ENCODE measurements at regions not wholly inside any gene's neighbourhood (a gene's known extent, or its start where the extent isn't known, plus 50 kb on each side); places are given as distances from the start of the nearest gene placed in this dataset.
A peak's percentile ranks its signal among the peaks of the same experiment; 100 is the strongest.
"Not testable (repeated sequence)": the region's sequence is repeated elsewhere in the genome, so short reads cannot be mapped to it uniquely, and the experiment has no call there.

GRCh38 chr5:157976429-157976828 is 117.5 kb upstream of the CLINT1 start:
- Histone ChIP-seq H3K36me3 (ENCODE audit: control insufficient read depth, insufficient read depth, low read length) (no peaks in the 10 kb centered on the region), H3K9me3 (replicated peaks; ENCODE audit: control insufficient read depth, low read depth, low read length) (no peaks in the 10 kb centered on the region), H3K4me1 (ENCODE audit: control insufficient read depth, insufficient read depth, low read length) (peaks cover 3% of the 10 kb centered on the region), H3K4me3 (ENCODE audit: low read length) (no peak overlapping the region), H3K27ac (ENCODE audit: low read length) (no peak overlapping the region), H3K27me3 (ENCODE audit: control insufficient read depth, insufficient read depth, low read length) (no peaks in the 10 kb centered on the region)
- DNase-seq: no peak

DNA sequence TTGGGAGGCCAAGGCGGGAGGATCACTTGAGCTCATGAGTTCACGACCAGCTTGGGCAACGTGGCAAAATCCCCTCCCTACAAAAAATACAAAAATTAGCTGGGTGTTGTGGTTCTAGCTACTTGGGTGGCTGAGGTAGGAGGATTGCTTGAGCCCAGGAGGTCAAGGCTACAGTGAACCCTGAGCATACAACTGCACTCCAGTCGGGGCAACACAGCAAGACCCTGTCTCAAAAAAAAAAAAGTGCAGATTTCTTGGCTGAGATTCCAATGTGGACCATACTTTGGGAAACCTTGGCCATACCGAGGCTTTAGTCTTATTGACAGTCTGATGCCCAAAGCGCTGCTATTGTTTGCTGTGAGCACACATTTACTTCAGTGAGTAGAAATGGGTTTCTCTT is 113.6 kb upstream of the CLINT1 start:
- whole genome bisulfite sequencing (ENCODE audit: insufficient coverage): no CpG with 5 or more reads among the region's 6 CpGs
- no peak overlapping the region for H3K27ac ChIP-seq (ENCODE audit: low read length)
- H3K9me3 ChIP-seq (replicated peaks; ENCODE audit: control insufficient read depth, low read depth, low read length): no peaks in the 10 kb centered on the region
- no peak overlapping the region for H3K4me3 ChIP-seq (ENCODE audit: low read length)
- DNase-seq: no peak
- peaks cover 4% of the 10 kb centered on the region for H3K4me1 ChIP-seq (ENCODE audit: control insufficient read depth, insufficient read depth, low read length)
- H3K27me3 ChIP-seq (ENCODE audit: control insufficient read depth, insufficient read depth, low read length): no peaks in the 10 kb centered on the region
- no peaks in the 10 kb centered on the region for H3K36me3 ChIP-seq (ENCODE audit: control insufficient read depth, insufficient read depth, low read length)

GRCh38 chr5:157971571-157972216 is 112.7 kb upstream of the CLINT1 start:
- Histone ChIP-seq H3K36me3 (ENCODE audit: control insufficient read depth, insufficient read depth, low read length) (no peaks in the 10 kb centered on the region), H3K27me3 (ENCODE audit: control insufficient read depth, insufficient read depth, low read length) (no peaks in the 10 kb centered on the region), H3K4me1 (ENCODE audit: control insufficient read depth, insufficient read depth, low read length) (peaks cover 4% of the 10 kb centered on the region), H3K27ac (ENCODE audit: low read length) (no peak overlapping the region), H3K9me3 (replicated peaks; ENCODE audit: control insufficient read depth, low read depth, low read length) (no peaks in the 10 kb centered on the region), H3K4me3 (ENCODE audit: low read length) (no peak overlapping the region)
- WGBS (ENCODE audit: insufficient coverage): 15% methylated on average over 3 of the region's 5 CpGs
- DNase-seq: peak; percentile 74

GRCh38 chr5:157968570-157968969 is 109.6 kb upstream of the CLINT1 start:
- WGBS (ENCODE audit: insufficient coverage): no CpG with 5 or more reads among the region's 6 CpGs
- H3K36me3 ChIP-seq (ENCODE audit: control insufficient read depth, insufficient read depth, low read length); H3K4me1 ChIP-seq (ENCODE audit: control insufficient read depth, insufficient read depth, low read length); H3K27ac ChIP-seq (ENCODE audit: low read length); H3K9me3 ChIP-seq (replicated peaks; ENCODE audit: control insufficient read depth, low read depth, low read length); H3K4me3 ChIP-seq (ENCODE audit: low read length); DNase-seq; H3K27me3 ChIP-seq (ENCODE audit: control insufficient read depth, insufficient read depth, low read length): not testable (repeated sequence)

- H3K27ac ChIP-seq (ENCODE audit: low read length): no peak overlapping the region
- H3K9me3 ChIP-seq (replicated peaks; ENCODE audit: control insufficient read depth, low read depth, low read length): no peaks in the 10 kb centered on the region
- H3K27me3 ChIP-seq (ENCODE audit: control insufficient read depth, insufficient read depth, low read length): no peaks in the 10 kb centered on the region
- no peak for DNase-seq
- peaks cover 10% of the 10 kb centered on the region for H3K4me1 ChIP-seq (ENCODE audit: control insufficient read depth, insufficient read depth, low read length)
- no peaks in the 10 kb centered on the region for H3K36me3 ChIP-seq (ENCODE audit: control insufficient read depth, insufficient read depth, low read length)
- WGBS (ENCODE audit: insufficient coverage): 60% methylated on average over 1 of the region's 9 CpGs
- no peak overlapping the region for H3K4me3 ChIP-seq (ENCODE audit: low read length)
Measured at GRCh38 chr5:157965989-157966388, 107.0 kb upstream of the CLINT1 start.

DNA sequence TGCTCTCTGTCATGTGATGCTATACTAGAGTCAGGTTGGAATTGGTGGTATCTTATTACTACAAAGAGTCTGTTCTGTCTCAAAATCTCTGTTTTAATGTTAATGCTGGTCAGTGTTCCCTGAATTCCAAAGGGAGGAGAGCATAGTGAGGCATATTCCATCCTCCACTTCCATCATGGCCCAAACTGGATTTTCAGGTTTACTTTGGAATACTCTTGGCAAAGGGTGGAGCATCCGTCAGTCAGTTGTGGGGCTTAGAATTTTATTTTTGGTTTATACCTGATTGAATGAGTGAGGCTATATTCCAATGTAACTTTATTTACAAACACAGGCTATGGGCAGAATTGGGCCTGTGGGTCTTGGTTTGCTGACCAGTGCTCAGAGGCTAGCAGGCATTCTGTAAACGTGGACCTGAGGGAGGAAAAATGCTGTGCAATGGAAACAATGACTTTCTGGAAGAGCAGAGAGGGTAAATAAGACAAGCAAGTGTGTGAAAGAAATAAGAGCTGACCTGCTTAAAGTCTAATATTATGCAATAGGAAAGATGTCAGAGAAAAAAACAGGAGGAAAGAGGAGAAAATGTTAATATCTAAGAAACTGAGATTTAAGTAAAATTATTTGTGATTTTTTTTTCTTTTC is 106.2 kb upstream of the CLINT1 start:
- Histone ChIP-seq H3K27ac (ENCODE audit: low read length) (no peak overlapping the region), H3K36me3 (ENCODE audit: control insufficient read depth, insufficient read depth, low read length) (no peaks in the 10 kb centered on the region), H3K4me1 (ENCODE audit: control insufficient read depth, insufficient read depth, low read length) (peaks cover 11% of the 10 kb centered on the region), H3K4me3 (ENCODE audit: low read length) (no peak overlapping the region), H3K27me3 (ENCODE audit: control insufficient read depth, insufficient read depth, low read length) (no peaks in the 10 kb centered on the region), H3K9me3 (replicated peaks; ENCODE audit: control insufficient read depth, low read depth, low read length) (no peaks in the 10 kb centered on the region)
- peak; percentile 60 for DNase-seq
- 18% methylated on average over 1 of the region's 2 CpGs for WGBS (ENCODE audit: insufficient coverage)

GRCh38 chr5:157963761-157964160 is 104.8 kb upstream of the CLINT1 start:
- no peak overlapping the region for H3K27ac ChIP-seq (ENCODE audit: low read length)
- peaks cover 11% of the 10 kb centered on the region for H3K4me1 ChIP-seq (ENCODE audit: control insufficient read depth, insufficient read depth, low read length)
- H3K27me3 ChIP-seq (ENCODE audit: control insufficient read depth, insufficient read depth, low read length): no peaks in the 10 kb centered on the region
- H3K36me3 ChIP-seq (ENCODE audit: control insufficient read depth, insufficient read depth, low read length): no peaks in the 10 kb centered on the region
- 90% methylated on average over 3 of the region's 4 CpGs for WGBS (ENCODE audit: insufficient coverage)
- H3K4me3 ChIP-seq (ENCODE audit: low read length): no peak overlapping the region
- DNase-seq: no peak
- H3K9me3 ChIP-seq (replicated peaks; ENCODE audit: control insufficient read depth, low read depth, low read length): peaks cover 2% of the 10 kb centered on the region

DNA sequence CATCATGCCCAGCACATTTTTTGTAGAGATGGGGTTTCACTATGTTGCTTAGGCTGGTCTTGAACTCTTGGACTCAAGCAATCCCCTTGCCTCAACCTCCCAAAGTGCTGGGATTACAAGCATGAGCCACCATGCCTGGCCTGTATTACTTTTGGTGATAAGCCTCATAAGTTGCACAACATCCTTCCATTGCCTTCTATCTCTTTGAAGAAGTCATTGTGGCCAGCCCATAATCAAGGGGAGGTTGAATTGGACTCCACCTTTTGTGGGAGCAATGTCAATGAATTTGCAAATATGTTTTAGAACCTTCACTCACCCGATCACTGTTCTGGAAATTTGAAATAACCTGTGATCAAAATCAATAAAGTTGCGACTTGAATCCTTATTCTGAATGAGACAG is 104.3 kb upstream of the CLINT1 start:
- H3K4me3 ChIP-seq (ENCODE audit: low read length): no peak overlapping the region
- H3K27me3 ChIP-seq (ENCODE audit: control insufficient read depth, insufficient read depth, low read length): no peaks in the 10 kb centered on the region
- H3K27ac ChIP-seq (ENCODE audit: low read length): no peak overlapping the region
- H3K9me3 ChIP-seq (replicated peaks; ENCODE audit: control insufficient read depth, low read depth, low read length): peaks cover 2% of the 10 kb centered on the region
- DNase-seq: no peak
- peaks cover 11% of the 10 kb centered on the region for H3K4me1 ChIP-seq (ENCODE audit: control insufficient read depth, insufficient read depth, low read length)
- no peaks in the 10 kb centered on the region for H3K36me3 ChIP-seq (ENCODE audit: control insufficient read depth, insufficient read depth, low read length)
- WGBS (ENCODE audit: insufficient coverage): no CpG with 5 or more reads among the region's 2 CpGs

- not testable (repeated sequence) for H3K4me3 ChIP-seq (ENCODE audit: low read length); H3K27ac ChIP-seq (ENCODE audit: low read length); H3K27me3 ChIP-seq (ENCODE audit: control insufficient read depth, insufficient read depth, low read length); H3K9me3 ChIP-seq (replicated peaks; ENCODE audit: control insufficient read depth, low read depth, low read length); DNase-seq; H3K36me3 ChIP-seq (ENCODE audit: control insufficient read depth, insufficient read depth, low read length)
- WGBS (ENCODE audit: insufficient coverage): 72% methylated on average over 3 of the region's 8 CpGs
- H3K4me1 ChIP-seq (ENCODE audit: control insufficient read depth, insufficient read depth, low read length): peaks cover 11% of the 10 kb centered on the region
Measured at GRCh38 chr5:157962686-157963085, 103.7 kb upstream of the CLINT1 start.

DNA sequence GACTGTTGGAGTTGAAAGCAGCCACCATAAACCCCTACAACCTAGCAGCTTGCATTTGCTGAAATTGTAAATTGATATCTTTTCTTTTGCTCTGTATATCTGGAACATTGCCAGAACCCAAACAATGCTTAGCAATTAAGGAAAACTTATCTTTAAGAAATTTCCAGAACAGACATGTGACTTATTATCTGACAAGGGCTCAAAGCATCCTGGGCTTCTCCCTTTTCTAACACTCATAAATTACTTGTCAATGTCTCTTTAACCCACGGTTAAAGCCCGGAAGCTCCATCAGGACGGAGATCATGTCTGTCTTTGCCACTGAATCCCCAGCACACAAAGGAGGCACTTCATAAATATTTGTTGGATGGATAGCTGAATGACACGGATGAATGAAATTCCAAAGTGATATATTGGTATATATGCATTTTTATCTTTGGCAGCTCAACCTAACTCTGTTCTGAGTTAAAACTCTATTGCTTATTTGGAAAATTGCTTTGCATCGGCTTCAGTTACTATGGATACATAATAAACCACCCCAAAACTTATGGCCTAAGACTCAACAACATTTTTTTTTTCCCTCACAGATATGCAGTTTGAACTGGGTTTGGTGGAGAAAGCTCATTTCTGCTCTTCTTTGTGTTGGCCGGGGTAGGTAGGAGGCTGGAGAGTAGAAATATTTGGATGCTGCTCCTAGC is 103.1 kb upstream of the CLINT1 start:
- H3K27ac ChIP-seq (ENCODE audit: low read length): no peak overlapping the region
- no peak overlapping the region for H3K4me3 ChIP-seq (ENCODE audit: low read length)
- WGBS (ENCODE audit: insufficient coverage): 0% methylated on average over 1 of the region's 6 CpGs
- H3K27me3 ChIP-seq (ENCODE audit: control insufficient read depth, insufficient read depth, low read length): no peaks in the 10 kb centered on the region
- peak; percentile 85 for DNase-seq
- H3K9me3 ChIP-seq (replicated peaks; ENCODE audit: control insufficient read depth, low read depth, low read length): peaks cover 2% of the 10 kb centered on the region
- peaks cover 11% of the 10 kb centered on the region for H3K4me1 ChIP-seq (ENCODE audit: control insufficient read depth, insufficient read depth, low read length)
- no peaks in the 10 kb centered on the region for H3K36me3 ChIP-seq (ENCODE audit: control insufficient read depth, insufficient read depth, low read length)

Measured in muscle of leg (tissue), 3 donors.